ENCODE measurements at regions not wholly inside any gene's neighbourhood (a gene's known extent, or its start where the extent isn't known, plus 50 kb on each side); places are given as distances from the start of the nearest gene placed in this dataset.

DNA sequence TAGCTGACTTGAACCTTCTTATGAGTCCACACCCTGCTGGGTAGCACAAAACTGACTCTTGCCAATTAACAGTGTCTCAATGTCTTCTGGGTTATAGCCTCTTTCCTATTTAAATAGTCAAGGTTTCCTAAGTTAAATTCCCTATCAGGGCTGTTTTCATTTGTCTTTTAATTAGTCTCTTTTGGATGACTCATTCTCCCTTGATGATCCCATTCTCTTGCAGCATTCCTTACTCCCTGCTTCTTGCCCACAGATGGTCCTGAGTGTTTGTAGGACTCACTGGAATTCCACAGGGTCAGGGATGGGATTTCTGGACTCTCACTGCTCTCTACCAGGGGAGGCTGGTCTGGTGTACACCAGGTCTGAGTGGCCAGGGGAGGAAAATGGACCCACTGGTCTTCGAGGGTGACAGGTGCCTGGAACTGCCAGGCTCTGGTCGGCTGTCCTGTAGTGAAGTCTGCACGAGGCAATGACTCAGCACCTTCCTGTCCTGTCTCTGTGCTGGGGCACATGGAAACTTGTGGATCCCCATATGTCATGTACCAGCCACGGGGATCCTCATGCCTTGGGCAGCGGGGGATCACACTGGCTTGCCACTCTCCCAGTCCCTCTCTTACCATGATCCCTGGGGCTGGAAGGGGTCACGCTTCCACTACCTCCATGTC lies 236.5 kb upstream of the PELI2 start:
- no peak overlapping the region for H3K4me3 ChIP-seq (ENCODE audit: low read length in 2 of 2)
- H3K27me3 ChIP-seq (ENCODE audit: control insufficient read depth in 2 of 2, insufficient read depth in 2 of 2, low read length in 2 of 2) = no peaks in the 10 kb centered on the region
- H3K27ac ChIP-seq (ENCODE audit: low read depth in 2 of 2, low read length in 2 of 2) = no peak overlapping the region
- H3K9me3 ChIP-seq (ENCODE audit: control insufficient read depth in 2 of 2, low read length in 2 of 2) = no peaks in the 10 kb centered on the region
- H3K9ac ChIP-seq (ENCODE audit: low read depth in 1 of 2, low read length in 2 of 2) = no peak overlapping the region
- H3K36me3 ChIP-seq (ENCODE audit: control insufficient read depth in 2 of 2, insufficient read depth in 2 of 2, low read length in 2 of 2) = no peaks in the 10 kb centered on the region
- H3K4me1 ChIP-seq (ENCODE audit: control insufficient read depth in 2 of 2, insufficient read depth in 2 of 2, low read length in 2 of 2) = no peaks in the 10 kb centered on the region

DNA sequence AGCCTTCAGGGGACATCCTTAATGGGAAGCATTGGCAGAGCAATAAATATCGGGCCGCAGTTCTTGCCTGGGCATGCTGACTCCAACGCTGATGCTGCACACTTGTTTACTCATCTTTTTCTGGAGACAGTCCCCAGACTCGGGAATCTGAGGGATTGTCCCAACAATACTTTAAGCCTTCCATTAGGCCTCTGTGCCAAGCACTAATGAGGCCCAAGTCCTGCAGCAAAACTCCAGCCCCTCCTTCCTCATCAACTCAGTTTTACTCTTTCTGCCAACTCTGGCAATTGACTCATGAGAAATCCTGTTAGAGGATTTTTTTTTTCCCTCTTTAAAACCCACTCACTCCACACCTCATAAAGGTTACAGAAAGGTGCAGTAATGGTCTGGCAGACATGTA lies 233.4 kb upstream of the PELI2 start:
- no peaks in the 10 kb centered on the region for H3K9me3 ChIP-seq (ENCODE audit: control insufficient read depth in 2 of 2, low read length in 2 of 2)
- H3K4me3 ChIP-seq (ENCODE audit: low read length in 2 of 2) = no peak overlapping the region
- H3K27ac ChIP-seq (ENCODE audit: low read depth in 2 of 2, low read length in 2 of 2) = no peak overlapping the region
- H3K27me3 ChIP-seq (ENCODE audit: control insufficient read depth in 2 of 2, insufficient read depth in 2 of 2, low read length in 2 of 2) = no peaks in the 10 kb centered on the region
- H3K36me3 ChIP-seq (ENCODE audit: control insufficient read depth in 2 of 2, insufficient read depth in 2 of 2, low read length in 2 of 2) = no peaks in the 10 kb centered on the region
- no peak overlapping the region for H3K9ac ChIP-seq (ENCODE audit: low read depth in 1 of 2, low read length in 2 of 2)
- no peaks in the 10 kb centered on the region for H3K4me1 ChIP-seq (ENCODE audit: control insufficient read depth in 2 of 2, insufficient read depth in 2 of 2, low read length in 2 of 2)

DNA sequence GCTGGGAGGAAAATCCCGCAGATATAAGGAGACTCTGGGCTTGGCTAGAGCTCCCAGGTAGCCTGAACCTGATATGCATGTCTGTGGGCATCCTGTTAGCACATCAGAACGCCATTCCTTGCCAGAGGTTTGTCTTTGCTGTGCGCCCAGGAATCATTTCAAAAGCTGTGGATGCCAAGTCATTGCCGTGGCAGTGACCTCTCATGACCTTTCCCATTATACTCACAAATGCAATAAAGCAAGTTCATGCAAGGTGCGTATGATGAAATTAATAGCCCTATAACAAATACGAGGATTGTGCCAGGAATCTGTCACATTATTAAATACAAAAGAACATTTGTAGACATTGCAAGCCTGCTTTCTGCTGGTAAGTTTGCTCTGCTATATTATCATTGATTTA lies 229.1 kb upstream of the PELI2 start:
- no peaks in the 10 kb centered on the region for H3K36me3 ChIP-seq (ENCODE audit: control insufficient read depth in 2 of 2, insufficient read depth in 2 of 2, low read length in 2 of 2)
- no peaks in the 10 kb centered on the region for H3K4me1 ChIP-seq (ENCODE audit: control insufficient read depth in 2 of 2, insufficient read depth in 2 of 2, low read length in 2 of 2)
- H3K27ac ChIP-seq (ENCODE audit: low read depth in 2 of 2, low read length in 2 of 2) = no peak overlapping the region
- H3K4me3 ChIP-seq (ENCODE audit: low read length in 2 of 2) = no peak overlapping the region
- H3K9ac ChIP-seq (ENCODE audit: low read depth in 1 of 2, low read length in 2 of 2) = no peak overlapping the region
- no peaks in the 10 kb centered on the region for H3K27me3 ChIP-seq (ENCODE audit: control insufficient read depth in 2 of 2, insufficient read depth in 2 of 2, low read length in 2 of 2)
- H3K9me3 ChIP-seq (ENCODE audit: control insufficient read depth in 2 of 2, low read length in 2 of 2) = no peaks in the 10 kb centered on the region

DNA sequence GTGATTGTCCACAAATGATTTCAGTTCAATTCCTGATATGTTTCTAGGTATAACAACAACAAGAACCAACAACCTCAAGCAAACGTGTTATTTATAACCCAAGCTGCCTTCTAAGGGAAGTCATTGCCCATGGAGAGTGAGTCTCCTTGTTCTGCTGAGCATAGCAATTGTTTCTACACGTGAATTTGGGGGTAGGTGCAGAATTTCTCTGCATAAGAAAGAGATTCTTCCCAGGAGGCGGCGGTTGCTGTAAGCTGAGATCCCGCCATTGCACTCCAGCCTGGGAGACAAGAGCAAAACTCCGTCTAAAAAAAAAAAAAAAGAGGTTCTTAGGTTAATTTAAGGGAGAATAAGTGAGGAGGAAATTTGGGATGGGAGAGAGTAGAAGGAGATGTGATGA lies 226.5 kb upstream of the PELI2 start:
- H3K9me3 ChIP-seq (ENCODE audit: control insufficient read depth in 2 of 2, low read length in 2 of 2) = no peaks in the 10 kb centered on the region
- no peak overlapping the region for H3K4me3 ChIP-seq (ENCODE audit: low read length in 2 of 2)
- no peak overlapping the region for H3K27ac ChIP-seq (ENCODE audit: low read depth in 2 of 2, low read length in 2 of 2)
- no peaks in the 10 kb centered on the region for H3K4me1 ChIP-seq (ENCODE audit: control insufficient read depth in 2 of 2, insufficient read depth in 2 of 2, low read length in 2 of 2)
- no peaks in the 10 kb centered on the region for H3K36me3 ChIP-seq (ENCODE audit: control insufficient read depth in 2 of 2, insufficient read depth in 2 of 2, low read length in 2 of 2)
- H3K9ac ChIP-seq (ENCODE audit: low read depth in 1 of 2, low read length in 2 of 2) = no peak overlapping the region
- no peaks in the 10 kb centered on the region for H3K27me3 ChIP-seq (ENCODE audit: control insufficient read depth in 2 of 2, insufficient read depth in 2 of 2, low read length in 2 of 2)

DNA sequence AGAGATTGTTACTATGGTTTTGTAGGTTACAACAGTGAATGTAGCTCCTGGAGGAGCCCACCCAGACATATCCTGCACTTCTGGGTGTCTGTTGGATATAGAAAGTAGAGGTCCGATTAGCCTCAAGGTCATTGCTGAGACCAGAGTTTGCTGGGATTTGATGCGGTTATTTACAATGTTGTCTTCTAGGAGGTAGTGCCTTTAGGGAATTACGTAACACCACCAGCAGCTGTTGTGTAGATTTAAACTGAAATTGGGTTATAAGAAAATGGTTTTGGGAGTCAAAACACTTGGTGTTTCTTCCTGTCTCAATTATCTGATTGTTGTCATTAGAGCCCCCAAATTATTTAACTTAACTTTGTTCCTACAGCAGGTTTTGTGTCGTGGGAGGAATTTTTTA lies 225.3 kb upstream of the PELI2 start:
- no peaks in the 10 kb centered on the region for H3K27me3 ChIP-seq (ENCODE audit: control insufficient read depth in 2 of 2, insufficient read depth in 2 of 2, low read length in 2 of 2)
- H3K36me3 ChIP-seq (ENCODE audit: control insufficient read depth in 2 of 2, insufficient read depth in 2 of 2, low read length in 2 of 2) = no peaks in the 10 kb centered on the region
- no peak overlapping the region for H3K9ac ChIP-seq (ENCODE audit: low read depth in 1 of 2, low read length in 2 of 2)
- H3K4me1 ChIP-seq (ENCODE audit: control insufficient read depth in 2 of 2, insufficient read depth in 2 of 2, low read length in 2 of 2) = no peaks in the 10 kb centered on the region
- H3K27ac ChIP-seq (ENCODE audit: low read depth in 2 of 2, low read length in 2 of 2) = no peak overlapping the region
- no peak overlapping the region for H3K4me3 ChIP-seq (ENCODE audit: low read length in 2 of 2)
- no peaks in the 10 kb centered on the region for H3K9me3 ChIP-seq (ENCODE audit: control insufficient read depth in 2 of 2, low read length in 2 of 2)

DNA sequence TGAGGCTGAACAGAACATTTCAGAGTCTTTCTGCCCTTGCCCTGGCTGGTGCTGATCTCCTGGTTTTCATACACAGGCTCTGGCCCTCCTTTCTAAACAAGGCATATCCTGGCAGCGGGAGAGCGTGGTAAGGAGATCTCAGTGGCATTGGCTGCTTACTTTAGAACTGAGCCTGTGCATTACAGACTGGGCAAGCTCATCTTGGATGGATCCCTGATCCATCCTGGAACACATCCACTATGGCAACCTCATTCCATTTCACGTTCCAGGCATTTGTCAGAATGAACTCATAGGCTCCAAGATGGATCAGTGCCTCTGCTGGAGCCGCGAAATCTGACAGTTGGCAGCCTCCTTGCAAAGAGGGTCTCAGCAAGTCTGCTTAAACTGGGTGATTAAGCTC lies 224.5 kb upstream of the PELI2 start:
- Histone ChIP-seq H3K9me3 (ENCODE audit: control insufficient read depth in 2 of 2, low read length in 2 of 2) (no peaks in the 10 kb centered on the region), H3K27ac (ENCODE audit: low read depth in 2 of 2, low read length in 2 of 2) (no peak overlapping the region), H3K27me3 (ENCODE audit: control insufficient read depth in 2 of 2, insufficient read depth in 2 of 2, low read length in 2 of 2) (no peaks in the 10 kb centered on the region), H3K4me3 (ENCODE audit: low read length in 2 of 2) (no peak overlapping the region), H3K9ac (ENCODE audit: low read depth in 1 of 2, low read length in 2 of 2) (no peak overlapping the region), H3K36me3 (ENCODE audit: control insufficient read depth in 2 of 2, insufficient read depth in 2 of 2, low read length in 2 of 2) (no peaks in the 10 kb centered on the region), H3K4me1 (ENCODE audit: control insufficient read depth in 2 of 2, insufficient read depth in 2 of 2, low read length in 2 of 2) (no peaks in the 10 kb centered on the region)

DNA sequence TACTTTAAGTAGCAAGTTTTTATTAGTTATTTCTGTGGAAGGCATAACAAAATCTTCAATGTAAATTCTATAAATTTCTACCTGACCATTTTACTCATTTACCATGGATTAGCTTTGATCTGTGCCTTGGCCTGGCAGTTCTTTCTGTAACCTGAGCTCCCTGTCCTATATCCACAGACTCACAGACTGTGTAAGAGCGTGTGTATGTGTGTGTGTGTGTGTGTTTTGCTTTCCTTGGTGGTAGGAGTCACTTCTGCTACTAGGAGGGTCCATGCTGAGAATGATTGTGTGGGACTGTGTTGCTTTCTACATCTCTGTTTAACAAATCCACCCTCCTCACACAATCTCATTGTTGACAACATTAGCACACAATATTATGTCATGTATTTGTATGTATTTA lies 221.2 kb upstream of the PELI2 start:
- no peaks in the 10 kb centered on the region for H3K36me3 ChIP-seq (ENCODE audit: control insufficient read depth in 2 of 2, insufficient read depth in 2 of 2, low read length in 2 of 2)
- H3K27me3 ChIP-seq (ENCODE audit: control insufficient read depth in 2 of 2, insufficient read depth in 2 of 2, low read length in 2 of 2) = no peaks in the 10 kb centered on the region
- H3K4me1 ChIP-seq (ENCODE audit: control insufficient read depth in 2 of 2, insufficient read depth in 2 of 2, low read length in 2 of 2) = no peaks in the 10 kb centered on the region
- no peak overlapping the region for H3K9ac ChIP-seq (ENCODE audit: low read depth in 1 of 2, low read length in 2 of 2)
- no peaks in the 10 kb centered on the region for H3K9me3 ChIP-seq (ENCODE audit: control insufficient read depth in 2 of 2, low read length in 2 of 2)
- no peak overlapping the region for H3K27ac ChIP-seq (ENCODE audit: low read depth in 2 of 2, low read length in 2 of 2)
- no peak overlapping the region for H3K4me3 ChIP-seq (ENCODE audit: low read length in 2 of 2)

DNA sequence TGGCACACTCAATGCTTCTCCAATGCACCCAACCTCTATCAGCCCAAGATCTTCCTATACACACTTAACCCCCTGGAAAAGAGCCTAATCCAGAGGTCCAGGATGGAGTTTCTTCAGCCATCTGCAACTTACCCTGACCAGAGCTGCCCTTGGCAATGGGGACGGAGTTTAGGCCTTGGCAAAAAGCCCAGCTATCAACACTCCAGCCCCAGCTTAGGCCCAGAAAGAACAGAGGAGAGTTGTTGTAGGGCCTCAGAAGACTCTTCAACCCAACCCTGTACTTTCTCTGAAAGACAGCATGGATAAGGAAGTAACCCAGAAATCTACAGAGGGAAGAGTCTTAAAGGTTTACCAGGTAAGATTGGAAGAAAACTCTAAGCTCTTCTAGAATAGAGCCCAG lies 219.3 kb upstream of the PELI2 start:
- Histone ChIP-seq H3K27me3 (ENCODE audit: control insufficient read depth in 2 of 2, insufficient read depth in 2 of 2, low read length in 2 of 2) (no peaks in the 10 kb centered on the region), H3K9ac (ENCODE audit: low read depth in 1 of 2, low read length in 2 of 2) (no peak overlapping the region), H3K36me3 (ENCODE audit: control insufficient read depth in 2 of 2, insufficient read depth in 2 of 2, low read length in 2 of 2) (no peaks in the 10 kb centered on the region), H3K4me1 (ENCODE audit: control insufficient read depth in 2 of 2, insufficient read depth in 2 of 2, low read length in 2 of 2) (no peaks in the 10 kb centered on the region), H3K27ac (ENCODE audit: low read depth in 2 of 2, low read length in 2 of 2) (no peak overlapping the region), H3K4me3 (ENCODE audit: low read length in 2 of 2) (no peak overlapping the region), H3K9me3 (ENCODE audit: control insufficient read depth in 2 of 2, low read length in 2 of 2) (no peaks in the 10 kb centered on the region)

DNA sequence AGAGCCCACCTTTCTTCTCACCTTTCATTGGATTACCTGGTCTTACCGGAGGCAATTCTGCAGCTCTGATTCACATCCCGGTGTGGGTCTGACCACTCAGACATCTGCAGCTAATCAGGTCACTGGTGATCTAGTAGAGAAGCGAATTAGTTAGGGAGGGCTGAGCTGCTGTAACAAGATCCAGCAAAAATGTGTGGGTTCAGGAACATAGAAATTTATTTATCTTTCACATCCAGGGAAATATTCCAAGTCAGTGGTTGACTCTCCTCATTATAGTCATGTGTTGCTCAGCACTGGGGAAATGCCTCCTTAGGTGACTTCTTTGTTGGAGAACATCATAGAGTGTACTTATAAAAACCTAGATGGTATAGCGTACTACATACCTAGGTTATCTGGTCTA lies 218.7 kb upstream of the PELI2 start:
- Histone ChIP-seq H3K27me3 (ENCODE audit: control insufficient read depth in 2 of 2, insufficient read depth in 2 of 2, low read length in 2 of 2) (no peaks in the 10 kb centered on the region), H3K4me1 (ENCODE audit: control insufficient read depth in 2 of 2, insufficient read depth in 2 of 2, low read length in 2 of 2) (no peaks in the 10 kb centered on the region), H3K4me3 (ENCODE audit: low read length in 2 of 2) (no peak overlapping the region), H3K9me3 (ENCODE audit: control insufficient read depth in 2 of 2, low read length in 2 of 2) (no peaks in the 10 kb centered on the region), H3K36me3 (ENCODE audit: control insufficient read depth in 2 of 2, insufficient read depth in 2 of 2, low read length in 2 of 2) (no peaks in the 10 kb centered on the region), H3K27ac (ENCODE audit: low read depth in 2 of 2, low read length in 2 of 2) (no peak overlapping the region), H3K9ac (ENCODE audit: low read depth in 1 of 2, low read length in 2 of 2) (no peak overlapping the region)

DNA sequence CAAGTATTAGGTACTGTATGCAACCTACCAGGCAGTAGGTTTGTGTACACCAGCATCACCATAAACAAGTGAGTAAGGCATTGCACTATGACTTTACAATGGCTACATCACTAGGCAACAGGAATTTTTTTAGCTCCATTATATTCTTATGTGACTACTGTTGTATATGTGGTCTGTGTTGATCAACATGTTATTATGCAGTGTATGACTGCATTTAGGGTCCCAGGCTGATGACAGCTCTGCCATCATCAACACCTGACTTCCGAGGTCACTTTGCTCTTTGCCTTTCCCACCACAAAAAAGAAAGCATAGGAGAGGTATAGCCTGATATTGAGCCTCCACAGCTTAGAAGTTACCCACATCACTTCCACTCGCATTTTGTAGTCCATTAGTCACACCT lies 217.5 kb upstream of the PELI2 start:
- no peaks in the 10 kb centered on the region for H3K36me3 ChIP-seq (ENCODE audit: control insufficient read depth in 2 of 2, insufficient read depth in 2 of 2, low read length in 2 of 2)
- no peak overlapping the region for H3K9ac ChIP-seq (ENCODE audit: low read depth in 1 of 2, low read length in 2 of 2)
- no peak overlapping the region for H3K27ac ChIP-seq (ENCODE audit: low read depth in 2 of 2, low read length in 2 of 2)

DNA sequence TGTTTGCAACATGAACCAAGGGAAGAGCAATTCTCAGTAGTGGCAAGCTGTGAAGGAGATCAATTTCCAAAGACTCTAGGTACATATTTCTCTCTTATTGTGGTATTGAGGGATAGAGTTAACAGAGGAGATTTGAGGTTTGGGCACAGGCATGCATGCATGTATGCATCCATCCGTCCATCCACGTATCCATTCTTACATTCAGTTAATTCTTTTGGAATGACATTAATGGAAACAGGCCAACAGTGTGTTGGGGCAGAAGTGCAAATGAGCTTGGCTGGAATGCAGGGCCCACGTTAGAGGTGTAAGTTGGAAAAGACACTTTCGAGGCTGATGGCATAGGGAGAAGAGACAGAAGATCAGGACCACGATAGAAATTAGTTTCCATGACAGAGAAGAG lies 216.9 kb upstream of the PELI2 start:
- no peak overlapping the region for H3K9ac ChIP-seq (ENCODE audit: low read depth in 1 of 2, low read length in 2 of 2)
- H3K4me1 ChIP-seq (ENCODE audit: control insufficient read depth in 2 of 2, insufficient read depth in 2 of 2, low read length in 2 of 2) = no peaks in the 10 kb centered on the region
- H3K4me3 ChIP-seq (ENCODE audit: low read length in 2 of 2) = no peak overlapping the region
- no peaks in the 10 kb centered on the region for H3K36me3 ChIP-seq (ENCODE audit: control insufficient read depth in 2 of 2, insufficient read depth in 2 of 2, low read length in 2 of 2)
- H3K27ac ChIP-seq (ENCODE audit: low read depth in 2 of 2, low read length in 2 of 2) = no peak overlapping the region
- no peaks in the 10 kb centered on the region for H3K9me3 ChIP-seq (ENCODE audit: control insufficient read depth in 2 of 2, low read length in 2 of 2)
- H3K27me3 ChIP-seq (ENCODE audit: control insufficient read depth in 2 of 2, insufficient read depth in 2 of 2, low read length in 2 of 2) = no peaks in the 10 kb centered on the region

More for the DNA sequence above, 217.5 kb upstream of the PELI2 start:
- Histone ChIP-seq H3K4me3 (ENCODE audit: low read length in 2 of 2) (no peak overlapping the region), H3K4me1 (ENCODE audit: control insufficient read depth in 2 of 2, insufficient read depth in 2 of 2, low read length in 2 of 2) (no peaks in the 10 kb centered on the region), H3K27me3 (ENCODE audit: control insufficient read depth in 2 of 2, insufficient read depth in 2 of 2, low read length in 2 of 2) (no peaks in the 10 kb centered on the region), H3K9me3 (ENCODE audit: control insufficient read depth in 2 of 2, low read length in 2 of 2) (no peaks in the 10 kb centered on the region)
